ENCODE measurements at regions not wholly inside any gene's neighbourhood (a gene's known extent, or its start where the extent isn't known, plus 50 kb on each side); places are given as distances from the start of the nearest gene placed in this dataset.
"Not testable (repeated sequence)": the region's sequence is repeated elsewhere in the genome, so short reads cannot be mapped to it uniquely, and the experiment has no call there.

GRCh38 chr4:59500103-59500502 is 1700.0 kb upstream of the ADGRL3 start:
- no peak for DNase-seq (ENCODE audit: low spot score)

DNA sequence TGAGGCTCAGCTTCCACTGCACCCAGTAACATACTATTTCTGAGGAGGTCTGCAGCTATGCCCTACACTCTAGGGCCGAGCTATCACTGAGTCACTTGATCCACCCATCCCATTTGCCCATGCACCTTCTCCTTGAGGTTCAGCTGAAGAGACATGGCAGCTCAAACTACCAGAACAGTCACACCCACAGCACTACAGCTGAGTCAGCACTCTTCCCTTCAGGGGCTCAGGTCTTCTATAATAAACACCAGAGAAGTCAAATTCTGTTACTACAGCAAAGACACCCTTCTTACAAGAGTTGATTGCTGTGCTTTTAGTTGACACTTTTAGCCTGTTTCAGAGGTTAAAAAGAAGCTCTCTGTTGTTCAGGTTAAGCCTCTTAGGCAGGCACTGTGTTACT is 1696.4 kb upstream of the ADGRL3 start:
- DNase-seq (ENCODE audit: low spot score) = no peak

DNA sequence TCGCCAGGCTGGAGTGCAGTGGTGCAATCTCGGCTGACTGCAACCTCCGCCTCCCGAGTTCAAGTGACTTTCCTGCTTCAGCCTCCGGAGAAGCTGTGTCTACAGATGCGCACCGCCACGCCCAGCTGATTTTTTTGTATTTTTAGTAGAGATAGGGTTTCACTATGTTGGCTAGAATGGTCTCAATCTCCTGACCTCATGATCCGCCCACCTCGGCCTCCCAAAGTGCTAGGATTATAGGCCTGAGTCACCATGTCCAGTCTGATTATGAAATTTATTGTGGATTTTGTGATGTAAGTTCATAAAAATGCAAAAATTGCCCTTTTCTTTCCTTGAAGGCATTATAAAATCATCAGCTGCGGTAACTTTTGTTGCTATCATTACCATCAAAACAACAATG is 1688.3 kb upstream of the ADGRL3 start:
- DNase-seq (ENCODE audit: low spot score) = not testable (repeated sequence)

GRCh38 chr4:59517007-59517406 is 1683.1 kb upstream of the ADGRL3 start:
- no peak for DNase-seq (ENCODE audit: low spot score)

GRCh38 chr4:59518005-59518823 is 1681.9 kb upstream of the ADGRL3 start:
- DNase-seq (ENCODE audit: low spot score) = no peak

DNA sequence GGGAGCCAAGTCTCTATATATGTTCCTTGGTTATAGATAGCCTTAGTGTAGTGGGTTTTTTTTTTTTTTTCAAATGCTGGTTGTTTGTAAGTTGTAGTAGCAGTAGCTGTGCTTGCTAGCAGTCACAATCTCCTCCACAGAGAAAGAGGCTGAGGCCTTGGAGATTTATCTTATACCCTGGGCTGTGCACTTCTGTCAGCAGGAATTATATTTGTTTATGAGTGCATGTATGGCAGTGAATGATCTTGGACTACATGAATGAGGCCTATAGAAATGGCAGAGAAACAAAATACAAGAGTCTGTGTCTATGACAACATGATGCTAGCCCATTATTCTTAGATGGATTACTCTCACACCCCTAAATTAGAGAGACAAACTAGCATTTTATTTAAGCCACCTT is 1674.2 kb upstream of the ADGRL3 start:
- no peak for DNase-seq (ENCODE audit: low spot score)

DNA sequence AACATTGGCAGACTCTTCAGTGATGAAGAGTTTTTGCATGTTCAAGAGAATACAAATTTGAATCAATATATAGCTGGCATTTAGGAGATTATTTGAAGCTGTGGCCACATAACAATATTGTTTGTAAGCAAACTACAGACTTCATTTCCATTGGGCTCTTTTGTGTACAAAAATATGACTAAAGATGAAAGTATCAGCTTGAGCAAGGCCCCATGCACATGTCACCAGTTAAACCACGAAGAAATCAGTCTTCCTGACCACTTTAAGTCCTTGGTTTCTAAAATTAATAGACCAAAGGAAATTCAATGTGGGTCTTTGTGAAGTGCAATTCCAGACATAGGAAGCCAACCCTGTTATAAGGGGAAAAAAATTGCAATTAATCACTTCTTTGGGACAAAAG is 1664.6 kb upstream of the ADGRL3 start:
- DNase-seq (ENCODE audit: low spot score) = no peak

- DNase-seq (ENCODE audit: low spot score) = no peak
These were observed 1663.7 kb upstream of the ADGRL3 start for GRCh38 chr4:59536428-59536827.

DNA sequence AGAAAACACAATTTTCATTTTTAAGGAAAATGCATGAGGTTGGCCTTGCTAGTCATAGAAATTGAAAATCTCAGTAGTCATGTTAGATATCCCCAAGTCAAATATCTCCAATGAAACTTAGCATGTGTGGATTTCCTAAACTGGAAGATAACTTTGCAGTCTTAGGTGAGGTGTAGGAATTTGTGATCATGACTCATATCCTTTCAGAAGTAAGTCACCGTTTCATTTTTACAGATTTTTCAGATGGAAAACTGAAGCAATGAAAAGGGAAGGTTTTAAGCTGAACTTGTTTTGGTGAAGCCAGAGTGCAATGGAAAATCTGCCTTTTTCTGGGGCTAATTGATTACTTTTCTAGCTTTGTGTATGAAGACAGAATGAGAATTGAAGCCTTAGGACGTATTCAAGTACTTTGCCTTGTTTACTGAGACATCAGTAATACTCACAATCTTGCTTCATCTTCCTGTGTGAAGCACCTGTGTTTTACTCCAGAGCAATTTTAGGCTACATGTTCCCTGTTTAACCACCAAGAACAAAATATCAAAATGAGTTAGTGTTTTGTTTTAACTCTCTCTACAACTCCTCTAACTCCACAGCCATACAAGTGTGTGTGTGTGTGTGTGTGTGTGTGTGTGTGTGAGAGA is 1662.8 kb upstream of the ADGRL3 start:
- DNase-seq (ENCODE audit: low spot score) = no peak

GRCh38 chr4:59539401-59539800 is 1660.7 kb upstream of the ADGRL3 start:
- DNase-seq (ENCODE audit: low spot score) = no peak

GRCh38 chr4:59540311-59540710 is 1659.8 kb upstream of the ADGRL3 start:
- no peak for DNase-seq (ENCODE audit: low spot score)

GRCh38 chr4:59553063-59553720 is 1646.9 kb upstream of the ADGRL3 start:
- DNase-seq (ENCODE audit: low spot score) = peak; percentile 16

- no peak for DNase-seq (ENCODE audit: low spot score)
These were observed 1646.4 kb upstream of the ADGRL3 start for GRCh38 chr4:59553721-59554091.

- peak; percentile 8 for DNase-seq (ENCODE audit: low spot score)
These were observed 1643.9 kb upstream of the ADGRL3 start for GRCh38 chr4:59556191-59556590.

DNA sequence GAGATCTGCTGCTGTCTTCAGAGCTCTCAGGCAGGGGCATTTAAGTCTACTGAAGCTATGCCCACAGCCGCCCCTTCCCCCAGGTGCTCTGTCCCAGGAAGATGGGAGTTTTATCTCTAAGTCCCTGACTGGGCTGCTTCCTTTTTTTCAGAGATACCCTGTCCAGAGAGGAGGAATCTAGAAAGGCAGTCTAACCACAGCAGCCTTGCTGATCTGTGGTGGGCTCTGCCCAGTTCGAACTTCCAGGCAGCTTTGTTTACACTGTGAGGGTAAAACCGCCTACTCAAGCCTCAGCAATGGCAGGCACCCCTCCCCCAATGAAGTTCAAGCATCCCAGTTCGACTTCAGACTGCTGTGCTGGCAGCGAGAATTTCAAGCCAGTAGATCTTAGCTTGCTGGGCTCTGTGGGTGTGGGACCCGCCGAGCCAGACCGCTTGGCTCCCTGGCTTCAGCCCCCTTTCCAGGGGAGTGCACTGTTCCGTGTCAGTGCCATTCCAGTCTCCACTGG is 1639.9 kb upstream of the ADGRL3 start:
- not testable (repeated sequence) for DNase-seq (ENCODE audit: low spot score)

DNA sequence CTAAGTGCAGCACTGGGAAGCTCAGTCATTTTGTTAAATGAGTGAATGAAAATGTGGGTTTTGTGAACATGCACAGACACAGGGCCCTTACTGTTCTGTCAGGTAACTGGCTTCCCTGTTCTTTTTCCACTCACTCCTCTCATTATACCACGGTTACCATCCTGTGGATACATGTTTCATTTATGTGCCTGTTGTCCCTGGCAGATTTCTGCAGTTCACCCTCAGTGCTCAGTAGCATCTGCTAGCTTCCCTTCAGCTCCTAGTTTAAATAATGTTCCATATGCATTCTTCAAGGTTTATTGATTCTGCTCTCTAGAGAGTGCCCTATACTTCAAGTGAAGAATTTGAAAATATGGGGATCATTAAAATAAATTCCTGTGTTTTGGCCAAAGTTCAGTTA is 1634.3 kb upstream of the ADGRL3 start:
- DNase-seq (ENCODE audit: low spot score) = no peak

DNA sequence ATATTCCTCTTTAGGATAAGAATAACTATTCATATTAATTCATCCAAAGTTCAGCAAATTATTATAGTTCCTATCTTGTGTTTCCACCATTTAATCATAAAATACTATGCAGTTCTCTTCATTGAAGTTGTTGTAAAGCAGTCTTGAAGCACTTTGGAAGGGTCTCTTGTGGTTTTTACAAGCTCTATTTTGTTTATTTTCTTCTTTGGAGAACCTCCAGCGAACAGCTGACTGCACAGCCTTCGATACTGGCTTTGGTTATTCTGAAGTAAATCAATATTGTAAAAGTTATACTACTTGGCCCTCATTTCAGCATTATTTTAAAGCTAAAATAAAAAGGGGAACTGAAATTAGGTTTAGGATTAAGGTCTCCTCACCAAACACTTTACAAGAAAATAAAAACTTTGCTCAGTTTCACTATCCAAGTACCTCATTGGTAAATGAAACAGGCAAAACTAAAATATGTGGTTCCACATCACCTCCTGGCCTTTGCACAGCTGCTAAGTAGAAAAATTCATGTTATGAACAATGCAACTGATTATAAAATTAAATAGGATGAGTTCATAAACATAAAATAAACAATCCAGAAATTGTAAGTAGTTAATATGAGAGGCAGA is 1629.2 kb upstream of the ADGRL3 start:
- no peak for DNase-seq (ENCODE audit: low spot score)

DNA sequence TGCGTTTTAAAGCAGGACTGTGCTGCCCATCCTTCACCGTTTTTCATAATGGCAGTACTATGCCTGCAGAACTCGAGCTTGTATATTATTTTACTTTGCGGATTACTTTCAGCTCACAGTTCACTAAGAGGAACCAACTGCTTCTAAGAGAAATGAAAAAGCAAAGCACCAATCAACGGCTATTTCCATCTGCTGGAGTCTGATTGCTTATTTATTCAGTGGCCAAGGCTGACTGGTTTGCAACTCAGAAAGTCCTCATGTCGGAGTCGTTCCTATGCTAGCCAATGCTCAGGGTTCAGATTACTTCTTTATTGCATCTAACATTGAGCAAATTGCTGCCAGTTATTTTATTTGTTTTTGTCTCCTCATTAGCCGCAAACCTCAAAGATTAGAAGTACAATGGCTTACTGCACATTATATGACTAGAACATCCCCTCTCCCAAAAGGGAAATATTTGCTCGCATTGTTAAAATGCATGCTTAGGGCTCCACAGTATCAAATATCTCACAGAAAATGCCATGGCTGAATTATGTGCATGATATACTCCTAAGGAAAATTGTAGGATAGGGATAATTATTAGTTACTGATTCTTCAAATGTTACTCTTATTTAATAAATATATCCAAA is 1628.2 kb upstream of the ADGRL3 start:
- DNase-seq (ENCODE audit: low spot score) = no peak

GRCh38 chr4:59583845-59584568 is 1616.1 kb upstream of the ADGRL3 start:
- no peak for DNase-seq (ENCODE audit: low spot score)

DNA sequence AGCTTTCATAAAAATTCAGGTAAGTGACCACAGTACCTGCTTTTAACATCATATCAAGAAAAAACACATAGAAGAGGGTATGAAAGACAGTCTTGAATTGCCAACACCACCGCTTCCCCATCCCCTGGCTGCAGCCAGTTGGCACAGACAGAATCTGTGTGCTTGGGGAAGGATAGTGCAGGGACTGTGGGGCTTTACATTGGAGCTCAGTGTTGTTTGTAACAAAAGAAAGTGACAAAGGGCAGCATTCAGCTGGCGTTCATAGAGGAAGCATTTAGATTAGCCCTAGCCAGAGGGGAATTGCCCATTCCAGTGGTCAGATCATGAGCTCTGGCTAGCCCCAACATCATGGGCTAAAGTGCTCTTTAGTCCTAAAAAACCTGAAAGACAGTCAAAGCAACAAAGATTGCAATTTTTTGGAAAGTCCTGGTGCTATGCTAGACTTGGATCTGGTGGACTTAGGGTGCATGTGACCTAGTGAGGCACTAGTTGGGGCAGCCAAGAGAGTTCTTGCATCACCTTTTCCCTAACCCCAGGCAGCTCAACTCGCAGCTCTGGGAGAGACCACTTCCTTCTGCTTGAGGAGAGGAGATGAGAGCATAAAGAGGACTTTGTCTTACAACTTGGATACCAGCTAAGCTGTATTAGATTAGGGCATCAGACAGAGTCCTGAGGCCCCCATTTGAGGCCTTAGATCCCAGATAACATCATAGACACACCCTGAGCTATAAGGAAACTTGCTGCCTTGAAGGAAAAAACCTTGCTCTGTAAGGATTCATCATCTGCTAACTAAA is 1602.4 kb upstream of the ADGRL3 start:
- peak; percentile 88 for DNase-seq (ENCODE audit: low spot score)

GRCh38 chr4:59598330-59598618 is 1601.9 kb upstream of the ADGRL3 start:
- no peak for DNase-seq (ENCODE audit: low spot score)
